ENCODE measurements at regions not wholly inside any gene's neighbourhood (a gene's known extent, or its start where the extent isn't known, plus 50 kb on each side); places are given as distances from the start of the nearest gene placed in this dataset.
"Not testable (repeated sequence)": the region's sequence is repeated elsewhere in the genome, so short reads cannot be mapped to it uniquely, and the experiment has no call there.

- DNase-seq: no peak
These were observed 614.0 kb downstream of the MCTP2 start for GRCh38 chr15:94845390-94845716.

- DNase-seq: no peak
These were observed 616.0 kb downstream of the MCTP2 start for GRCh38 chr15:94847325-94847724.

- no peak for DNase-seq
These were observed 616.7 kb downstream of the MCTP2 start for GRCh38 chr15:94848054-94848453.

GRCh38 chr15:94855018-94855408 is 623.7 kb downstream of the MCTP2 start:
- no peak for DNase-seq

GRCh38 chr15:94855409-94856266 is 624.3 kb downstream of the MCTP2 start:
- no peak for DNase-seq

- no peak for DNase-seq
These were observed 625.0 kb downstream of the MCTP2 start for GRCh38 chr15:94856267-94856854.

GRCh38 chr15:94857466-94857865 is 626.1 kb downstream of the MCTP2 start:
- DNase-seq: no peak

- DNase-seq: no peak
These were observed 626.6 kb downstream of the MCTP2 start for GRCh38 chr15:94858011-94858410.

GRCh38 chr15:94858449-94858848 is 627.1 kb downstream of the MCTP2 start:
- no peak for DNase-seq

- no peak for DNase-seq
These were observed 627.6 kb downstream of the MCTP2 start for GRCh38 chr15:94858920-94859319.

- DNase-seq: no peak
These were observed 633.2 kb downstream of the MCTP2 start for GRCh38 chr15:94864600-94864999.

GRCh38 chr15:94868265-94868664 is 636.9 kb downstream of the MCTP2 start:
- DNase-seq: not testable (repeated sequence)

GRCh38 chr15:94875550-94875949 is 644.2 kb downstream of the MCTP2 start:
- no peak for DNase-seq

- DNase-seq: no peak
These were observed 646.5 kb downstream of the MCTP2 start for GRCh38 chr15:94877833-94878232.

GRCh38 chr15:94882071-94882712 is 650.8 kb downstream of the MCTP2 start:
- DNase-seq: no peak

GRCh38 chr15:94887391-94887790 is 656.0 kb downstream of the MCTP2 start:
- no peak for DNase-seq

- no peak for DNase-seq
These were observed 657.8 kb downstream of the MCTP2 start for GRCh38 chr15:94889153-94889552.

- DNase-seq: no peak
These were observed 661.7 kb downstream of the MCTP2 start for GRCh38 chr15:94893091-94893490.

GRCh38 chr15:94894056-94894455 is 662.7 kb downstream of the MCTP2 start:
- DNase-seq: no peak

- no peak for DNase-seq
These were observed 678.1 kb downstream of the MCTP2 start for GRCh38 chr15:94909510-94909909.

GRCh38 chr15:94910166-94910565 is 678.8 kb downstream of the MCTP2 start:
- no peak for DNase-seq

GRCh38 chr15:94912760-94913159 is 681.4 kb downstream of the MCTP2 start:
- no peak for DNase-seq

GRCh38 chr15:94917068-94917467 is 685.7 kb downstream of the MCTP2 start:
- no peak for DNase-seq

GRCh38 chr15:94921936-94922335 is 690.6 kb downstream of the MCTP2 start:
- DNase-seq: no peak

All from activated naive CD4-positive, alpha-beta T cell treated with anti-CD3 and anti-CD28 coated beads, Interleukin-2, amount 50 U/mL, for 16 hours (primary cell).